ENCODE measurements at regions not wholly inside any gene's neighbourhood (a gene's known extent, or its start where the extent isn't known, plus 50 kb on each side); places are given as distances from the start of the nearest gene placed in this dataset.

GRCh38 chr13:72586518-72586917, 140.9 kb downstream of the MZT1 start:
- intact Hi-C loops (cut with DNase I) = no loop called here
- DNase-seq = no peak
- no peak overlapping the region for H3K4me3 ChIP-seq
- TF ChIP-seq CTCF (IDR thresholded peaks at IDR 0.05) = no peak
- no peaks in the 10 kb centered on the region for H3K4me1 ChIP-seq
- H3K9me3 ChIP-seq = no peaks in the 10 kb centered on the region
- H3K27me3 ChIP-seq = no peaks in the 10 kb centered on the region
- H3K27ac ChIP-seq = no peak overlapping the region
- no peak overlapping the region for H3K9ac ChIP-seq (ENCODE audit: low read depth in 2 of 2, low read length in 2 of 2)
- no peaks in the 10 kb centered on the region for H3K36me3 ChIP-seq

GRCh38 chr13:72585254-72585653, 142.2 kb downstream of the MZT1 start:
- no peak for TF ChIP-seq CTCF (IDR thresholded peaks at IDR 0.05)
- no peak overlapping the region for H3K9ac ChIP-seq (ENCODE audit: low read depth in 2 of 2, low read length in 2 of 2)
- no peaks in the 10 kb centered on the region for H3K9me3 ChIP-seq
- no peaks in the 10 kb centered on the region for H3K36me3 ChIP-seq
- no peak overlapping the region for H3K4me3 ChIP-seq
- no peaks in the 10 kb centered on the region for H3K4me1 ChIP-seq
- no peak overlapping the region for H3K27ac ChIP-seq
- no peak for DNase-seq
- no peaks in the 10 kb centered on the region for H3K27me3 ChIP-seq
- intact Hi-C loops (cut with DNase I) = no loop called here

GRCh38 chr13:72571191-72571590, 156.2 kb downstream of the MZT1 start:
- no peak for TF ChIP-seq CTCF (IDR thresholded peaks at IDR 0.05)
- H3K27ac ChIP-seq = no peak overlapping the region
- no peak for DNase-seq
- no peaks in the 10 kb centered on the region for H3K9me3 ChIP-seq
- H3K4me1 ChIP-seq = no peaks in the 10 kb centered on the region
- no peaks in the 10 kb centered on the region for H3K36me3 ChIP-seq
- no peak overlapping the region for H3K9ac ChIP-seq (ENCODE audit: low read depth in 2 of 2, low read length in 2 of 2)
- intact Hi-C loops (cut with DNase I) = no loop called here
- no peak overlapping the region for H3K4me3 ChIP-seq
- H3K27me3 ChIP-seq = no peaks in the 10 kb centered on the region

GRCh38 chr13:72570019-72570418, 157.4 kb downstream of the MZT1 start:
- Histone ChIP-seq H3K36me3 (no peaks in the 10 kb centered on the region), H3K4me1 (no peaks in the 10 kb centered on the region), H3K9me3 (no peaks in the 10 kb centered on the region), H3K9ac (ENCODE audit: low read depth in 2 of 2, low read length in 2 of 2) (no peak overlapping the region), H3K27ac (no peak overlapping the region), H3K27me3 (no peaks in the 10 kb centered on the region), H3K4me3 (no peak overlapping the region)
- intact Hi-C loops (cut with DNase I) = no loop called here
- TF ChIP-seq CTCF (IDR thresholded peaks at IDR 0.05) = no peak
- no peak for DNase-seq

- Histone ChIP-seq H3K9ac (ENCODE audit: low read depth in 2 of 2, low read length in 2 of 2) (no peak overlapping the region), H3K27me3 (no peaks in the 10 kb centered on the region), H3K9me3 (no peaks in the 10 kb centered on the region), H3K4me3 (no peak overlapping the region), H3K36me3 (no peaks in the 10 kb centered on the region), H3K4me1 (no peaks in the 10 kb centered on the region), H3K27ac (no peak overlapping the region)
- intact Hi-C loops (cut with DNase I) = no loop called here
- DNase-seq = no peak
- TF ChIP-seq CTCF (IDR thresholded peaks at IDR 0.05) = no peak
Measured at GRCh38 chr13:72567566-72567965, 159.9 kb downstream of the MZT1 start.

- no peak overlapping the region for H3K4me3 ChIP-seq
- no peak overlapping the region for H3K9ac ChIP-seq (ENCODE audit: low read depth in 2 of 2, low read length in 2 of 2)
- H3K27ac ChIP-seq = no peak overlapping the region
- intact Hi-C loops (cut with DNase I) = no loop called here
- no peaks in the 10 kb centered on the region for H3K27me3 ChIP-seq
- H3K9me3 ChIP-seq = no peaks in the 10 kb centered on the region
- no peaks in the 10 kb centered on the region for H3K4me1 ChIP-seq
- no peak for TF ChIP-seq CTCF (IDR thresholded peaks at IDR 0.05)
- DNase-seq = no peak
- no peaks in the 10 kb centered on the region for H3K36me3 ChIP-seq
Measured at GRCh38 chr13:72566526-72566925, 160.9 kb downstream of the MZT1 start.

Measured in colonic mucosa (tissue), 4 donors.